Activated T-helper 1 cell treated with anti-CD3 and anti-CD28 coated beads, Interleukin-12 subunit alpha, Interleukin-12 subunit beta, Interleukin-2, Interleukin-4 antibody, amounts not matched to agents 30 ng/mL and 10 ng/mL and 1 ng/mL, durations not matched to agents 14 hours and 24 hours and 36 hours (primary cell): ENCODE measurements at regions not wholly inside any gene's neighbourhood (a gene's known extent, or its start where the extent isn't known, plus 50 kb on each side); places are given as distances from the start of the nearest gene placed in this dataset.

Source experiments
- DNase-seq: peaks from one replicate; pipeline ENCODE4 v3.0.0; 2021; ENCODE audit warnings: low spot score
- H3K27ac Mint-ChIP-seq: one replicate; pipeline ENCODE4 v1.8.0; 2021; ENCODE audit warnings: mild to moderate bottlenecking, mixed read lengths
- H3K27me3 Mint-ChIP-seq: one replicate; pipeline ENCODE4 v1.8.0; 2022; ENCODE audit warnings: mild to moderate bottlenecking, moderate library complexity, mixed read lengths; ENCODE audit not compliant: insufficient read depth
- H3K36me3 Mint-ChIP-seq: one replicate; pipeline ENCODE4 v1.8.0; 2021; ENCODE audit warnings: low read depth, mixed read lengths
- H3K4me1 Mint-ChIP-seq: one replicate; pipeline ENCODE4 v1.8.0; 2021; ENCODE audit warnings: low read depth, mixed read lengths
- H3K4me3 Mint-ChIP-seq: one replicate; pipeline ENCODE4 v1.8.0; 2021; ENCODE audit warnings: mild to moderate bottlenecking, moderate library complexity, mixed read lengths
- H3K9me3 Mint-ChIP-seq: one replicate; pipeline ENCODE4 v1.8.0; 2021; ENCODE audit warnings: mixed read lengths
- intact Hi-C: fragments of 100-400 bp; cut with micrococcal nuclease; formaldehyde crosslinking; loops from one replicate; pipeline ENCODE4 v1.15.1; 2024

GRCh38 chr6:113172531-113172966, 684.6 kb upstream of the MARCKS start:
- no peaks in the 10 kb centered on the region for H3K4me1 Mint-ChIP-seq
- H3K27ac Mint-ChIP-seq = no peak overlapping the region

GRCh38 chr6:113178349-113178748, 678.8 kb upstream of the MARCKS start:
- intact Hi-C loops = no loop called here
- Mint-ChIP-seq H3K9me3 (no peaks in the 10 kb centered on the region), H3K27me3 (no peaks in the 10 kb centered on the region), H3K4me3 (no peak overlapping the region), H3K4me1 (no peaks in the 10 kb centered on the region), H3K36me3 (no peaks in the 10 kb centered on the region), H3K27ac (no peak overlapping the region)
- no peak for DNase-seq

More at GRCh38 chr6:113172531-113172966, 684.6 kb upstream of the MARCKS start:
- no peak overlapping the region for H3K4me3 Mint-ChIP-seq
- no peaks in the 10 kb centered on the region for H3K9me3 Mint-ChIP-seq
- H3K27me3 Mint-ChIP-seq = no peaks in the 10 kb centered on the region
- no peak for DNase-seq
- H3K36me3 Mint-ChIP-seq = no peaks in the 10 kb centered on the region
- intact Hi-C loops = no loop called here

GRCh38 chr6:113181164-113181563, 676.0 kb upstream of the MARCKS start:
- no peaks in the 10 kb centered on the region for H3K9me3 Mint-ChIP-seq
- intact Hi-C loops = no loop called here
- DNase-seq = no peak
- no peaks in the 10 kb centered on the region for H3K4me1 Mint-ChIP-seq
- H3K4me3 Mint-ChIP-seq = no peak overlapping the region
- H3K27ac Mint-ChIP-seq = no peak overlapping the region
- no peaks in the 10 kb centered on the region for H3K36me3 Mint-ChIP-seq
- no peaks in the 10 kb centered on the region for H3K27me3 Mint-ChIP-seq

- H3K27ac Mint-ChIP-seq = no peak overlapping the region
- intact Hi-C loops = no loop called here
- no peaks in the 10 kb centered on the region for H3K9me3 Mint-ChIP-seq
- no peak for DNase-seq
- H3K4me3 Mint-ChIP-seq = no peak overlapping the region
- no peaks in the 10 kb centered on the region for H3K4me1 Mint-ChIP-seq
- H3K27me3 Mint-ChIP-seq = no peaks in the 10 kb centered on the region
- H3K36me3 Mint-ChIP-seq = no peaks in the 10 kb centered on the region
Observed at GRCh38 chr6:113182370-113183141, 674.6 kb upstream of the MARCKS start.

- DNase-seq = no peak
- intact Hi-C loops = no loop called here
- no peaks in the 10 kb centered on the region for H3K9me3 Mint-ChIP-seq
Observed at GRCh38 chr6:113184291-113184690, 672.9 kb upstream of the MARCKS start.

GRCh38 chr6:113184736-113185135, 672.4 kb upstream of the MARCKS start:
- intact Hi-C loops = no loop called here

More at GRCh38 chr6:113184291-113184690, 672.9 kb upstream of the MARCKS start:
- Mint-ChIP-seq H3K36me3 (no peaks in the 10 kb centered on the region), H3K27me3 (no peaks in the 10 kb centered on the region), H3K4me1 (no peaks in the 10 kb centered on the region), H3K4me3 (no peak overlapping the region), H3K27ac (no peak overlapping the region)

GRCh38 chr6:113185299-113185698, 671.8 kb upstream of the MARCKS start:
- DNase-seq = no peak
- no peaks in the 10 kb centered on the region for H3K27me3 Mint-ChIP-seq
- H3K36me3 Mint-ChIP-seq = no peaks in the 10 kb centered on the region
- no peak overlapping the region for H3K4me3 Mint-ChIP-seq
- intact Hi-C loops = no loop called here
- no peaks in the 10 kb centered on the region for H3K4me1 Mint-ChIP-seq
- no peak overlapping the region for H3K27ac Mint-ChIP-seq
- no peaks in the 10 kb centered on the region for H3K9me3 Mint-ChIP-seq

More at GRCh38 chr6:113184736-113185135, 672.4 kb upstream of the MARCKS start:
- DNase-seq = no peak
- H3K36me3 Mint-ChIP-seq = no peaks in the 10 kb centered on the region
- H3K4me3 Mint-ChIP-seq = no peak overlapping the region
- no peak overlapping the region for H3K27ac Mint-ChIP-seq
- H3K4me1 Mint-ChIP-seq = no peaks in the 10 kb centered on the region
- H3K27me3 Mint-ChIP-seq = no peaks in the 10 kb centered on the region
- no peaks in the 10 kb centered on the region for H3K9me3 Mint-ChIP-seq

- Mint-ChIP-seq H3K4me1 (no peaks in the 10 kb centered on the region), H3K4me3 (no peak overlapping the region), H3K27ac (no peak overlapping the region), H3K9me3 (no peaks in the 10 kb centered on the region), H3K36me3 (no peaks in the 10 kb centered on the region), H3K27me3 (no peaks in the 10 kb centered on the region)
- intact Hi-C loops = no loop called here
- no peak for DNase-seq
Observed at GRCh38 chr6:113187661-113188060, 669.5 kb upstream of the MARCKS start.

- Mint-ChIP-seq H3K9me3 (no peaks in the 10 kb centered on the region), H3K27me3 (no peaks in the 10 kb centered on the region), H3K27ac (no peak overlapping the region), H3K4me3 (no peak overlapping the region), H3K4me1 (no peaks in the 10 kb centered on the region), H3K36me3 (no peaks in the 10 kb centered on the region)
- intact Hi-C loops = no loop called here
- DNase-seq = no peak
Observed at GRCh38 chr6:113188962-113189361, 668.2 kb upstream of the MARCKS start.

- no peaks in the 10 kb centered on the region for H3K36me3 Mint-ChIP-seq
- H3K4me3 Mint-ChIP-seq = no peak overlapping the region
- DNase-seq = no peak
- no peaks in the 10 kb centered on the region for H3K4me1 Mint-ChIP-seq
- no peak overlapping the region for H3K27ac Mint-ChIP-seq
- intact Hi-C loops = no loop called here
- H3K9me3 Mint-ChIP-seq = no peaks in the 10 kb centered on the region
- H3K27me3 Mint-ChIP-seq = no peaks in the 10 kb centered on the region
Observed at GRCh38 chr6:113190170-113190569, 667.0 kb upstream of the MARCKS start.

- no peak overlapping the region for H3K27ac Mint-ChIP-seq
- H3K4me1 Mint-ChIP-seq = no peaks in the 10 kb centered on the region
- intact Hi-C loops = no loop called here
- no peak for DNase-seq
- no peaks in the 10 kb centered on the region for H3K27me3 Mint-ChIP-seq
- no peaks in the 10 kb centered on the region for H3K36me3 Mint-ChIP-seq
- no peak overlapping the region for H3K4me3 Mint-ChIP-seq
- no peaks in the 10 kb centered on the region for H3K9me3 Mint-ChIP-seq
Observed at GRCh38 chr6:113194090-113194489, 663.1 kb upstream of the MARCKS start.

- no peaks in the 10 kb centered on the region for H3K4me1 Mint-ChIP-seq
- no peaks in the 10 kb centered on the region for H3K36me3 Mint-ChIP-seq
- H3K4me3 Mint-ChIP-seq = no peak overlapping the region
- no peak overlapping the region for H3K27ac Mint-ChIP-seq
- intact Hi-C loops = no loop called here
- no peaks in the 10 kb centered on the region for H3K27me3 Mint-ChIP-seq
- no peak for DNase-seq
- no peaks in the 10 kb centered on the region for H3K9me3 Mint-ChIP-seq
Observed at GRCh38 chr6:113202852-113203714, 654.1 kb upstream of the MARCKS start.

- DNase-seq = no peak
- Mint-ChIP-seq H3K27me3 (no peaks in the 10 kb centered on the region), H3K36me3 (no peaks in the 10 kb centered on the region), H3K4me3 (no peak overlapping the region), H3K9me3 (no peaks in the 10 kb centered on the region), H3K4me1 (no peaks in the 10 kb centered on the region), H3K27ac (no peak overlapping the region)
- intact Hi-C loops = no loop called here
Observed at GRCh38 chr6:113203715-113204110, 653.4 kb upstream of the MARCKS start.
